GM18858 (cell line): ENCODE measurements at regions not wholly inside any gene's neighbourhood (a gene's known extent, or its start where the extent isn't known, plus 50 kb on each side); places are given as distances from the start of the nearest gene placed in this dataset.
"Not testable (repeated sequence)": the region's sequence is repeated elsewhere in the genome, so short reads cannot be mapped to it uniquely, and the experiment has no call there.

ENCODE experiments used
- ATAC-seq: cut with Tn5 transposase; IDR thresholded peaks from one replicate; pipeline ENCODE4 v1.9.1; 2021; ENCODE audit not compliant: unreplicated experiment

- ATAC-seq = no peak
Observed at GRCh38 chr16:80092681-80093080, 448.1 kb upstream of the DYNLRB2 start.

GRCh38 chr16:80091453-80091852 lies 449.3 kb upstream of the DYNLRB2 start:
- not testable (repeated sequence) for ATAC-seq

GRCh38 chr16:80085606-80086005 lies 455.2 kb upstream of the DYNLRB2 start:
- ATAC-seq = no peak

- ATAC-seq = no peak
Observed at GRCh38 chr16:80084614-80085013, 456.2 kb upstream of the DYNLRB2 start.

- ATAC-seq = no peak
Observed at GRCh38 chr16:80084163-80084562, 456.6 kb upstream of the DYNLRB2 start.

- ATAC-seq = no peak
Observed at GRCh38 chr16:80082906-80083305, 457.9 kb upstream of the DYNLRB2 start.

GRCh38 chr16:80081846-80082245 lies 458.9 kb upstream of the DYNLRB2 start:
- ATAC-seq = no peak

GRCh38 chr16:80080287-80080851 lies 460.4 kb upstream of the DYNLRB2 start:
- ATAC-seq = no peak

GRCh38 chr16:80079072-80079471 lies 461.7 kb upstream of the DYNLRB2 start:
- no peak for ATAC-seq

- no peak for ATAC-seq
Observed at GRCh38 chr16:80077696-80078095, 463.1 kb upstream of the DYNLRB2 start.

GRCh38 chr16:80074329-80074728 lies 466.5 kb upstream of the DYNLRB2 start:
- ATAC-seq = no peak

GRCh38 chr16:80071964-80072456 lies 468.8 kb upstream of the DYNLRB2 start:
- no peak for ATAC-seq

GRCh38 chr16:80066805-80067580 lies 466.5 kb upstream of the MAF start:
- no peak for ATAC-seq

- no peak for ATAC-seq
Observed at GRCh38 chr16:80065541-80065940, 465.0 kb upstream of the MAF start.

GRCh38 chr16:80063713-80064069 lies 463.2 kb upstream of the MAF start:
- ATAC-seq = no peak

- ATAC-seq = no peak
Observed at GRCh38 chr16:80063031-80063712, 462.6 kb upstream of the MAF start.

- ATAC-seq = no peak
Observed at GRCh38 chr16:80062361-80063030, 462.0 kb upstream of the MAF start.

- ATAC-seq = no peak
Observed at GRCh38 chr16:80060470-80060869, 459.9 kb upstream of the MAF start.

- ATAC-seq = no peak
Observed at GRCh38 chr16:80059836-80060235, 459.3 kb upstream of the MAF start.

- ATAC-seq = no peak
Observed at GRCh38 chr16:80058214-80058613, 457.7 kb upstream of the MAF start.

- ATAC-seq = no peak
Observed at GRCh38 chr16:80056324-80056723, 455.8 kb upstream of the MAF start.

- no peak for ATAC-seq
Observed at GRCh38 chr16:80055831-80056230, 455.3 kb upstream of the MAF start.
